Liver (tissue), 8 donors: ENCODE measurements at regions not wholly inside any gene's neighbourhood (a gene's known extent, or its start where the extent isn't known, plus 50 kb on each side); places are given as distances from the start of the nearest gene placed in this dataset.

Experiments used
- DNase-seq: peaks from one replicate; pipeline ENCODE4 v3.0.0-alpha.2; 2017; ENCODE audit warnings: low spot score
- H3K27ac ChIP-seq, 2 donors: one replicate each; pipeline ENCODE4 v1.7.0; 2013; ENCODE audit warnings: inconsistent platforms in 2 of 2, low read length in 2 of 2, control low read depth in 1 of 2, low read depth in 1 of 2, mild to moderate bottlenecking in 1 of 2
- H3K27me3 ChIP-seq, 4 donors: one replicate each; pipeline versions ENCODE4 v1.6.1 to v1.7.0; 2013; ENCODE audit warnings: low read length in 3 of 4, inconsistent platforms in 1 of 4, mild to moderate bottlenecking in 1 of 4, moderate library complexity in 1 of 4; ENCODE audit not compliant: control insufficient read depth in 4 of 4, insufficient read depth in 4 of 4
- H3K36me3 ChIP-seq, 4 donors: one replicate each; pipeline versions ENCODE4 v1.6.1 to v1.7.0; 2013; ENCODE audit warnings: low read length in 3 of 4, mild to moderate bottlenecking in 3 of 4, low read depth in 1 of 4, moderate library complexity in 1 of 4; ENCODE audit not compliant: control insufficient read depth in 4 of 4, insufficient read depth in 3 of 4
- H3K4me1 ChIP-seq, 4 donors: one replicate each; pipeline versions ENCODE4 v1.6.1 to v1.7.0; 2013; ENCODE audit warnings: low read length in 3 of 4, mild to moderate bottlenecking in 3 of 4, moderate library complexity in 1 of 4; ENCODE audit not compliant: control insufficient read depth in 4 of 4, insufficient read depth in 4 of 4
- H3K4me3 ChIP-seq, 3 donors: one replicate each; pipeline versions ENCODE4 v1.6.1 to v1.7.0; 2013; ENCODE audit warnings: low read length in 3 of 3, control low read depth in 1 of 3, low read depth in 1 of 3, mild to moderate bottlenecking in 1 of 3
- H3K9ac ChIP-seq, 2 donors: one replicate each; pipeline ENCODE4 v1.7.0; 2013; ENCODE audit warnings: low read length in 2 of 2, mild to moderate bottlenecking in 2 of 2, moderate library complexity in 2 of 2, control low read depth in 1 of 2, low read depth in 1 of 2
- H3K9me3 ChIP-seq, 4 donors: one replicate each; pipeline versions ENCODE4 v1.6.1 to v1.7.0; 2013; ENCODE audit warnings: low read length in 3 of 4; ENCODE audit not compliant: control insufficient read depth in 4 of 4
- ATF3 ChIP-seq: IDR thresholded peaks from 2 replicates; pipeline ENCODE4 v1.6.1; 2016; ENCODE audit warnings: antibody characterized with exemption
- CTCF ChIP-seq: fragments of 150-350 bp; IDR thresholded peaks from 2 replicates; pipeline ENCODE4 v1.5.1; 2017; ENCODE audit warnings: improper control_type of control experiment, low read depth, low read length; ENCODE audit not compliant: missing input control
- EGR1 ChIP-seq, 2 donors: IDR thresholded peaks; 2 replicates each; pipeline ENCODE4 v1.6.1; 2016 to 2018; ENCODE audit warnings: antibody characterized with exemption in 2 of 2, low read depth in 2 of 2
- FOXA1 ChIP-seq: IDR thresholded peaks from 2 replicates; pipeline ENCODE4 v1.6.1; 2016; ENCODE audit warnings: antibody characterized with exemption
- FOXA2 ChIP-seq: IDR thresholded peaks from 2 replicates; pipeline ENCODE4 v1.6.1; 2016; ENCODE audit warnings: antibody characterized with exemption
- GABPA ChIP-seq, 2 donors: IDR thresholded peaks in 1 of 2; conservative IDR thresholded peaks in 1 of 2; 2 replicates each; pipeline ENCODE4 v1.6.1; 2016; ENCODE audit warnings: antibody characterized with exemption in 2 of 2, mild to moderate bottlenecking in 1 of 2, moderate library complexity in 1 of 2
- HNF4A ChIP-seq, 2 donors: conservative IDR thresholded peaks; 2 replicates each; pipeline ENCODE4 v1.6.1; 2016; ENCODE audit warnings: antibody characterized with exemption in 2 of 2, mild to moderate bottlenecking in 2 of 2
- HNF4G ChIP-seq: IDR thresholded peaks from 2 replicates; pipeline ENCODE4 v1.6.1; 2016; ENCODE audit warnings: antibody characterized with exemption
- JUND ChIP-seq, 2 donors: IDR thresholded peaks; 2 replicates each; pipeline ENCODE4 v1.6.1; 2016; ENCODE audit warnings: antibody characterized with exemption in 2 of 2
- NR2F2 ChIP-seq: IDR thresholded peaks from 2 replicates; pipeline ENCODE4 v1.6.1; 2016; ENCODE audit warnings: antibody characterized with exemption
- RAD21 ChIP-seq, 2 donors: IDR thresholded peaks; 2 replicates each; pipeline ENCODE4 v1.6.1; 2016; ENCODE audit warnings: antibody characterized with exemption in 2 of 2, mild to moderate bottlenecking in 2 of 2
- REST ChIP-seq: IDR thresholded peaks from 2 replicates; pipeline ENCODE4 v1.6.1; 2016; ENCODE audit warnings: antibody characterized with exemption, mild to moderate bottlenecking
- RXRA ChIP-seq, 2 donors: IDR thresholded peaks; 2 replicates each; pipeline ENCODE4 v1.6.1; 2017 to 2018; ENCODE audit warnings: antibody characterized with exemption in 2 of 2, mild to moderate bottlenecking in 1 of 2
- ZBTB33 ChIP-seq: IDR thresholded peaks from 2 replicates; pipeline ENCODE4 v1.6.1; 2016; ENCODE audit warnings: antibody characterized with exemption
- WGBS: extraction: QIAGEN DNeasy Blood & Tissue Kit; methylation state at CpG from one replicate; pipeline ENCODE4 v1.1.7; 2013; 5-methylcytosine and 5-hydroxymethylcytosine counted together
- donor health status: healthy.
- donor health status: healthy.
- donor health status: healthy.
- donor health status: healthy.
- donor health status: healthy.

- no peaks in the 10 kb centered on the region for H3K27me3 ChIP-seq
- 45% methylated on average over 5 of the region's 5 CpGs for whole genome bisulfite sequencing
- H3K36me3 ChIP-seq, result no peaks in the 10 kb centered on the region
- no peak overlapping the region for H3K9ac ChIP-seq
- H3K4me1 ChIP-seq, result no peaks in the 10 kb centered on the region
- H3K4me3 ChIP-seq, result no peak overlapping the region
- H3K27ac ChIP-seq, result no peak overlapping the region
- H3K9me3 ChIP-seq, result peaks cover 0 to 1% (median 0%) of the 10 kb centered on the region in 4 donors
- DNase-seq, result no peak
- TF ChIP-seq EGR1 (IDR thresholded peaks at IDR 0.05; ENCODE audit: low read depth in 2 of 2), result no peak
Observed at GRCh38 chr17:56047331-56047730, 105.9 kb upstream of the ANKFN1 start.

GRCh38 chr17:56057869-56058268 lies 95.4 kb upstream of the ANKFN1 start:
- no peak overlapping the region for H3K27ac ChIP-seq
- no peaks in the 10 kb centered on the region for H3K27me3 ChIP-seq
- WGBS, result 84% methylated on average over 3 of the region's 3 CpGs
- no peaks in the 10 kb centered on the region for H3K4me1 ChIP-seq
- TF ChIP-seq RXRA (IDR thresholded peaks at IDR 0.05), result no peak
- TF ChIP-seq CTCF, result no peak
- no peak for TF ChIP-seq GABPA (IDR thresholded peaks at IDR 0.05 in 1 of 2, conservative IDR thresholded peaks at IDR 0.05 in 1 of 2)
- no peak for TF ChIP-seq ZBTB33
- TF ChIP-seq RAD21 (IDR thresholded peaks at IDR 0.05), result no peak
- H3K36me3 ChIP-seq, result no peaks in the 10 kb centered on the region
- H3K9me3 ChIP-seq, result peaks cover 0 to 7% (median 1%) of the 10 kb centered on the region in 4 donors
- DNase-seq, result no peak
- no peak overlapping the region for H3K4me3 ChIP-seq
- H3K9ac ChIP-seq, result no peak overlapping the region

GRCh38 chr17:56064506-56064905 lies 88.8 kb upstream of the ANKFN1 start:
- no peak overlapping the region for H3K9ac ChIP-seq
- H3K27ac ChIP-seq, result no peak overlapping the region
- H3K4me3 ChIP-seq, result no peak overlapping the region
- no peaks in the 10 kb centered on the region for H3K4me1 ChIP-seq
- no peaks in the 10 kb centered on the region for H3K27me3 ChIP-seq
- DNase-seq, result no peak
- 72% methylated on average over 7 of the region's 7 CpGs for WGBS
- no peak for TF ChIP-seq RAD21 (IDR thresholded peaks at IDR 0.05)
- TF ChIP-seq FOXA1, result no peak
- no peak for TF ChIP-seq GABPA (IDR thresholded peaks at IDR 0.05 in 1 of 2, conservative IDR thresholded peaks at IDR 0.05 in 1 of 2)
- no peak for TF ChIP-seq FOXA2
- TF ChIP-seq ATF3, result no peak
- TF ChIP-seq HNF4A (conservative IDR thresholded peaks at IDR 0.05), result no peak
- no peak for TF ChIP-seq ZBTB33
- no peak for TF ChIP-seq HNF4G
- TF ChIP-seq NR2F2, result no peak
- no peak for TF ChIP-seq REST
- TF ChIP-seq JUND (IDR thresholded peaks at IDR 0.05), result no peak
- TF ChIP-seq CTCF, result no peak
- no peak for TF ChIP-seq RXRA (IDR thresholded peaks at IDR 0.05)
- no peaks in the 10 kb centered on the region for H3K9me3 ChIP-seq
- no peaks in the 10 kb centered on the region for H3K36me3 ChIP-seq
